Astrocyte of the cerebellum (primary cell): ENCODE measurements at regions not wholly inside any gene's neighbourhood (a gene's known extent, or its start where the extent isn't known, plus 50 kb on each side); places are given as distances from the start of the nearest gene placed in this dataset.

Experiments
- DNase-seq: peaks from one replicate; pipeline ENCODE4 v3.0.0-alpha.2; 2011; ENCODE audit warnings: low read depth
- H3K4me3 ChIP-seq: 2 replicates; pipeline ENCODE4 v1.5.1; 2011; ENCODE audit warnings: mild to moderate bottlenecking, low read depth, low read length, moderate library complexity
- in situ Hi-C: cut with HindIII; loops from 2 replicates; pipeline ENCODE4 v1.10.0; 2017; ENCODE audit warnings: low sequenced_read_pairs
- TF ChIP-seq, protein P1 (sequence below): IDR thresholded peaks from 2 replicates; pipeline ENCODE4 v1.5.1; 2012; ENCODE audit warnings: low read length, low read depth, moderate library complexity, mild to moderate bottlenecking; ENCODE audit errors: missing control alignments

DNA sequence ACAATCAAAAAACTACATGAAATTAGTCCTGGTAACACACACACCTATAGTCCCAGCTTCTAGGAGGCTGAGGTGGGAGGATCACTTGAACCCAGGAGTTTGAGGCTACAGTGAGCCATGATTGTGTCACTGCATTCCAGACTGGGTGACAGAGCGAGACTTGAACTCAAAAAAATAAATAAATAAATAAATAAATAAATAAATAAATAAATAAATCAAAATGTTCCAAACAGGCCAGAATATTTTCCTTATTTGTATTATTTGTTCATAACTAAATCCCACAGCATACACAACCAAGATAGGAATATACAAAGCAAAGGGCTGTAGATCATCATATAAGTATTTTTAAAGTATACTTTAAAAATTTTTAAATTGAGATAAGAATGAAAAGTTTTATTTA lies 537.2 kb upstream of the CDH8 start:
- TF ChIP-seq, protein P1, sequence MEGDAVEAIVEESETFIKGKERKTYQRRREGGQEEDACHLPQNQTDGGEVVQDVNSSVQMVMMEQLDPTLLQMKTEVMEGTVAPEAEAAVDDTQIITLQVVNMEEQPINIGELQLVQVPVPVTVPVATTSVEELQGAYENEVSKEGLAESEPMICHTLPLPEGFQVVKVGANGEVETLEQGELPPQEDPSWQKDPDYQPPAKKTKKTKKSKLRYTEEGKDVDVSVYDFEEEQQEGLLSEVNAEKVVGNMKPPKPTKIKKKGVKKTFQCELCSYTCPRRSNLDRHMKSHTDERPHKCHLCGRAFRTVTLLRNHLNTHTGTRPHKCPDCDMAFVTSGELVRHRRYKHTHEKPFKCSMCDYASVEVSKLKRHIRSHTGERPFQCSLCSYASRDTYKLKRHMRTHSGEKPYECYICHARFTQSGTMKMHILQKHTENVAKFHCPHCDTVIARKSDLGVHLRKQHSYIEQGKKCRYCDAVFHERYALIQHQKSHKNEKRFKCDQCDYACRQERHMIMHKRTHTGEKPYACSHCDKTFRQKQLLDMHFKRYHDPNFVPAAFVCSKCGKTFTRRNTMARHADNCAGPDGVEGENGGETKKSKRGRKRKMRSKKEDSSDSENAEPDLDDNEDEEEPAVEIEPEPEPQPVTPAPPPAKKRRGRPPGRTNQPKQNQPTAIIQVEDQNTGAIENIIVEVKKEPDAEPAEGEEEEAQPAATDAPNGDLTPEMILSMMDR, result no peak
- H3K4me3 ChIP-seq, result no peak overlapping the region
- no peak for DNase-seq
- in situ Hi-C loops, result no loop called here

DNA sequence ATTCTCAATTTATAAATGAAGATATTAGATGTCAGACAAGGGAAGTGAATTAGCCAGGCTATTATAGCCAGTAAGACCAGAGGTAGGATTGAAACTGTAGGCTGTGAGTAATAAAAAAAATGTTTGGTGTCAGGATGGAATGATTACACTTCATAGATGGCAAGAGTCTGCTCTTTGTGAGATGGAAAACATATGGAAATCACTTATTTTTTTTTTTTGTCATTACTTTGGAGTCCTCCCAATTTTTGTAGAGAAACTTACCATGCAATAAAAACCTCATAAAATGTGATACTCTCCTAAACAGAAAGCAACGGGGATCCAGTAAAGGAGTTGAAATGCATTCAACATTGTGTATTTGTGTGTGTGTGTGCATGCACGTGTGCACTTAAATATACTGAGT lies 532.7 kb upstream of the CDH8 start:
- TF ChIP-seq, protein P1, result no peak
- no peak for DNase-seq

DNA sequence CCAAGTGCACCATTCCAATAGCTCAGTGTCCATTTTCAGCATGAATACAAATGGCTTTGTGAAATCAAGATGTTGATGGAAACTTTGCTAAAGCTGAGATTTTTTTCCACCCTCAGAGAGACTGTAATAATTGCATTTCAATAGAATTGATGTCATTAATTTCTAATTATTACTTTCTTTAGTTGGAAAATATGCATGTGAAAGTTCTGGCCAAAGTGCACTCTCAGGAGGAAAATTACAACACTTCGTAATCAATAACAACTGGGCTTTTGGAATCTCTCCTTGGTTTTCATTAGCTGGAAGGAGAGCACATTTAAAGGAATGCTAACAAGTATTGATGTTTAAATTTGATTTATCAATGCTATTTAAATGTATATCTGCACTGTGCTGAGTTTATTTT lies 529.5 kb upstream of the CDH8 start:
- in situ Hi-C loops, result no loop called here
- TF ChIP-seq, protein P1, result no peak
- H3K4me3 ChIP-seq, result no peak overlapping the region
- DNase-seq, result no peak

More for the DNA sequence above, 532.7 kb upstream of the CDH8 start:
- in situ Hi-C loops, result no loop called here
- H3K4me3 ChIP-seq, result no peak overlapping the region

DNA sequence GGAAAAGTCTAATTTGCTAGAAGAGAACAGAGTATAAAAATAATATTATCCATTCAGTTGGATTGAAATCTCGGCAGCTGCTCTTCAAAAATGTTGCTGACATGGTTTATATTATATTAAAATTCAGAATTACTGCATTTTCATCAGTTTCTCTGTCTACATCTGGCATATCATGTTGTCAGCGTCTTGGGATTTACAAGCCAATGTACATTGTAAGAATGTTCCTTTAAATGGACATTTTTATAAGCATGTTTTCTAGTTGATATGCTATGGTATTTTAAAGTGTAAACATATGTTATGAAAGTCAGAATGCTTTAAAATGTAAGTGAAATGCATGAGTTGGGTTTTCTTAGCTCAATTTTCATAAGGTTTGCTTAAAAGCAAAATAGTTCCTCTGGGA lies 528.1 kb upstream of the CDH8 start:
- DNase-seq, result no peak
- TF ChIP-seq, protein P1, result no peak
- H3K4me3 ChIP-seq, result no peak overlapping the region
- in situ Hi-C loops, result no loop called here

DNA sequence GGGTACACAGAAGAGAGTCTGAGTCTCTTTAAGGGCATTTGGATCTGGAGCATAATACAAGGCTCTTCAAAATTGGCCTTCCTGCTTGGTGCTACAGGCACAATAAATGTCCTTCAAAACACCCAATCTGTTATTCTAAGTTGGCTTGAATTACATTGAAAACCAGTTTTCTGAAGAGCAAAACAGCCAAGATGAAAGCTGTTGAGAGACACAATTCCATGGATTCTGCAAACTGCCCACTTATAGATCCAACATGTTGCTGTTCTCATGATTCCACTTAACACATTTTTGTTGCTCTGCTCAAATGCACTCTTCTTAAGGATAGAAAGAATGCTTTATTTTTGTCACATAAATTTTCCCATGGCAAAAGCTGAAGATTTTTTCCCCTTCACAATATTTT lies 525.9 kb upstream of the CDH8 start:
- TF ChIP-seq, protein P1, result no peak
- H3K4me3 ChIP-seq, result no peak overlapping the region
- in situ Hi-C loops, result no loop called here
- DNase-seq, result no peak

DNA sequence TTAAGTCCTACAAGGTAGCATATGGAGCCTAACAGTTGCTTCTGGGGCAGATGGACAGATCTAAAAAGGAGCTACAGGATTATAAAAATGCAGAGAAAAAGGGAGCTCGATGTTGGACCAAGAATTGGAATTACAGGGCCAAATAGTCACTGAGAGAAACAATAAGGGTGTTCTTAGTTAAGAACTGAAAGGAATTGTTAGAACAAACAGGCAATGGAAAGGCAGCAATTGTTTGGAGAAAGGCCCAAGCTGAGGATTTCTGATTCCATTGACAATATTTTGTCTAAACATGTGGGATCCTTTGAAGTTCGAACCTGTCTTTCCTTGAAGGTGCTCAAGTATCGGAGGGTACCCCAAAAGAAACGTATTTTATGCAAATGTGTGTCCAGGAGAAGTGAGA lies 513.6 kb upstream of the CDH8 start:
- in situ Hi-C loops, result no loop called here
- no peak for DNase-seq
- TF ChIP-seq, protein P1, result no peak
- H3K4me3 ChIP-seq, result no peak overlapping the region

DNA sequence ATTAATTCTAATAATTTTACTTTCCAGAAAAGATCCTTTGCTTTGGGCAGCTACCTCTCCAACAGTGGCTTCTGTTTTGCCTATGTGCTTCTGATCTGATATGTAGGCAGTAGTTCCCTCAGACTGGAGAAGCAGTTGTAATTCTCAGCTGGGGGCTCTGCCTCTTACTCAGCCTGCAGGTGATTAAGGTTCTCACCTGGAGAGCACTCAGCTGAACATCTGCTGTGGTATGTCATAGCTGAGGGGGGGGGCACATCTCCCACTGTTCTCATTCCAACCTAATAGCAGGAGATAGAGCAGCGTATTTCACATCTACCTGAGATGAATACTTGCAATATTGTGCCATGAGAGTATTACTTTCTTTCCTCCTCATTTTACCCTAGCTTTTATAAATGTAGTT lies 511.9 kb upstream of the CDH8 start:
- TF ChIP-seq, protein P1, result no peak
- DNase-seq, result no peak
- in situ Hi-C loops, result no loop called here
- H3K4me3 ChIP-seq, result no peak overlapping the region
